Bronchial epithelial cell (primary cell): ENCODE measurements at regions not wholly inside any gene's neighbourhood (a gene's known extent, or its start where the extent isn't known, plus 50 kb on each side); places are given as distances from the start of the nearest gene placed in this dataset.

ENCODE experiments used
- DNase-seq: peaks from one replicate; pipeline ENCODE4 v3.0.0-alpha.2; 2010; ENCODE audit warnings: low read depth
- FAIRE-seq: peaks from 2 replicates; lab custom pipeline; 2011; peaks lifted over from hg19 to GRCh38; lab: Jason Lieb, UNC
- H3K27me3 ChIP-seq: 2 replicates; pipeline ENCODE4 v1.5.1; 2011; ENCODE audit warnings: low read length; ENCODE audit not compliant: control insufficient read depth, insufficient read depth
- H3K36me3 ChIP-seq: 2 replicates; pipeline ENCODE4 v1.5.1; 2011; ENCODE audit warnings: low read length; ENCODE audit not compliant: control insufficient read depth, insufficient read depth
- H3K4me3 ChIP-seq: 2 replicates; pipeline ENCODE4 v1.5.1; 2011; ENCODE audit warnings: mild to moderate bottlenecking, low read depth, low read length, control low read depth
- TF ChIP-seq, protein P1 (sequence below): IDR thresholded peaks from 2 replicates; pipeline ENCODE4 v1.5.1; 2011; ENCODE audit warnings: mild to moderate bottlenecking, moderate library complexity, low read length, control low read depth, inconsistent platforms; ENCODE audit not compliant: insufficient read depth, severe bottlenecking

DNA sequence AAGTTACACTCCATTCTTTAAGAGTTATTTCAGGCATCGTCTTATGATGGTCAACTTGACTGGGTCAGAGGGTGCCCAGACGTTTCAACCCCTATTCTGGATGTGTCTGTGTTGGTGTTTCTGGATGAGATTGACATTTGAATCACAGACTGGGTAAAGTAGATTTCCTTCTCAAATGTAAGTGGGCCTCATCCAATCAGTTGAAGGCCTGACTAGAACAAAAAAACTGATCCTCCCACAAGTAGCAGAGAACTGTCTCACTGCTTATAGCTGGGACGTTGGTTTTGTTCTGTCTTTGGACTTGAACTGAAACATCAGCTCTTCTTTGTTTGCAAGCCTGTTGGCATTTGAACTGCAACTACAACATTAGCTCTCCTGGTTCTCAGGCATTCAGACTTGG, 76.3 kb upstream of the LYZL1 start:
- Histone ChIP-seq H3K36me3 (no peaks in the 10 kb centered on the region), H3K4me3 (no peak overlapping the region), H3K27me3 (no peaks in the 10 kb centered on the region)
- TF ChIP-seq, protein P1, sequence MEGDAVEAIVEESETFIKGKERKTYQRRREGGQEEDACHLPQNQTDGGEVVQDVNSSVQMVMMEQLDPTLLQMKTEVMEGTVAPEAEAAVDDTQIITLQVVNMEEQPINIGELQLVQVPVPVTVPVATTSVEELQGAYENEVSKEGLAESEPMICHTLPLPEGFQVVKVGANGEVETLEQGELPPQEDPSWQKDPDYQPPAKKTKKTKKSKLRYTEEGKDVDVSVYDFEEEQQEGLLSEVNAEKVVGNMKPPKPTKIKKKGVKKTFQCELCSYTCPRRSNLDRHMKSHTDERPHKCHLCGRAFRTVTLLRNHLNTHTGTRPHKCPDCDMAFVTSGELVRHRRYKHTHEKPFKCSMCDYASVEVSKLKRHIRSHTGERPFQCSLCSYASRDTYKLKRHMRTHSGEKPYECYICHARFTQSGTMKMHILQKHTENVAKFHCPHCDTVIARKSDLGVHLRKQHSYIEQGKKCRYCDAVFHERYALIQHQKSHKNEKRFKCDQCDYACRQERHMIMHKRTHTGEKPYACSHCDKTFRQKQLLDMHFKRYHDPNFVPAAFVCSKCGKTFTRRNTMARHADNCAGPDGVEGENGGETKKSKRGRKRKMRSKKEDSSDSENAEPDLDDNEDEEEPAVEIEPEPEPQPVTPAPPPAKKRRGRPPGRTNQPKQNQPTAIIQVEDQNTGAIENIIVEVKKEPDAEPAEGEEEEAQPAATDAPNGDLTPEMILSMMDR, result no peak
- FAIRE-seq, result no peak
- no peak for DNase-seq

DNA sequence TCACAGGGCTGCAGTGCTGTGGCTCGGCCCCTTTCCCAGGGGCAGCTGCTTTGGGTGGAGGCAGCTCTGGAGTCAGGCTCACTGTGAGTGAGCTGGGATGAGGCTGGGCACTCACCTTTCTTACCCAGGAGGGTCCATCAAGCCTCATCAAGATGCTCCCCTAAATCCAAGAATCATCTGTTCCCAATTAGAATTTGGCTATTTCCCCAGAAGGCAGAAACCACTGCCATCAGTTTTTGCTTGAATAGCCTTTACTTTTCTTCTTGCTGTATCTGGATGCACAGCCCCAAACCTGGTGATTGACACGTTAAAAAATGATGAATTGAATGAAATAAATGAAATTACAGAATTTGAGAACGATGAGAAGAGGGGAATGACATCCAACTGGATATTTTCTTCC, 74.3 kb upstream of the LYZL1 start:
- H3K4me3 ChIP-seq, result no peak overlapping the region
- H3K36me3 ChIP-seq, result no peaks in the 10 kb centered on the region
- FAIRE-seq (no peak), DNase-seq (no peak)
- TF ChIP-seq, protein P1, result no peak
- H3K27me3 ChIP-seq, result no peaks in the 10 kb centered on the region

DNA sequence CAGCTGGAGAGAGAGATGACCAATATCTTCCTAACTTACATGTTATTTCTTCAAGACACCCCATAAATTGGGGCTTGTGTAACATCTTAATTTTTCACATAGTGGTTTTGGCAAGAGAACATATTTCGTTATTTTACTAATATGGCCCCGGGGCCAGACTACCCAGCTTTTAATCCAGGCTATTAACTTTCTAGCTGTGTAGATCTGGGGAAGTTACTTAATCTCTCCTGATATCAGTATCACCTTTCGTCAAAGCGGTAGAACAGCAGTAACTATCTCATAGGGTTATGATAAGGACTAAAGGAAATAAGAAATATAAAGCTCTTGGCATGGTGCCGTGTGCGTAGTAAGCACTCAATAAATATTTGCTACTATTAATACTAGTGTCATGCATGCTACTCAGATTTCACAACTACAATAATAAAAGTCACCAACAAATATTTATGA, 71.6 kb upstream of the LYZL1 start:
- TF ChIP-seq, protein P1, result no peak
- H3K27me3 ChIP-seq, result no peaks in the 10 kb centered on the region
- FAIRE-seq (no peak), DNase-seq (no peak)
- H3K4me3 ChIP-seq, result no peak overlapping the region
- H3K36me3 ChIP-seq, result no peaks in the 10 kb centered on the region

DNA sequence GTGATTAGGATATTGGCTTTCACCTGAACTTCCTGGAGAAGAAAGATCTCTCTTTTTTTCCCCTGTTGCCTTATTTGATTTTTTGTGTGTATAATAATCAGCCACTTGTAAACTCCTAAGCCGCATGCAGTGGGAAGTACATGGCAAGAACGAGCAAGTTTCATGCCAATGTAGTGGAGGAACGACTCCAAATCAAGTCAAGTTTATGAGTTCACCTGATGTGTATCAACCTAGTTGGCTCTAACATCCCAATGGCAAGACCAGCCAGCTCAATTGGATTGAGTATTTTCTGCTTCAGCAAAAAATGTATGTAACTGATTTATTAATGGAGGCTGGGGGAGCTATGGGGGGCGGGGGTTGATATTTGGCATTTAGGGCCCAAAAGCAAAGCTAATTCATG, 65.5 kb upstream of the LYZL1 start:
- no peak for FAIRE-seq
- TF ChIP-seq, protein P1, result no peak
- DNase-seq, result no peak
- H3K27me3 ChIP-seq, result no peaks in the 10 kb centered on the region
- H3K4me3 ChIP-seq, result no peak overlapping the region
- no peaks in the 10 kb centered on the region for H3K36me3 ChIP-seq

DNA sequence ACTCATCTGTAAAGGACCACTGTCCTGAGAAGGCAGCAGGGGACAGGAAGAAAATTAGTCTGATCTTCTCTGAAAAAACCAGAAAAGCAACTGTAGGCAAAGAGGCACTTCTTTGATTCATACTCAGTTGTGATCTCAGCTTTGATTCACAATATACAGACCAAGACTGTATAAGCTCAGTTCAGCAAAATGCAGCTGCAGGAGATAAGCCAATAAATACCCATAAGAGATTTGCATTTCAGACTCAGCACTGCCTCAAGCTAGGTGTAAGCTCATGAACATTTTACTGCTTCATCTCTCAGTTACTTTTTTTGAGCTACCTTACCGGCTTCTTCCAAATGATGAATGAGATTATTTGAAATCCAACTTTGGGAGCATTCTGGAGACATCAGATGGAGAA, 64.2 kb upstream of the LYZL1 start:
- H3K27me3 ChIP-seq, result no peaks in the 10 kb centered on the region
- no peak overlapping the region for H3K4me3 ChIP-seq
- no peak for DNase-seq

DNA sequence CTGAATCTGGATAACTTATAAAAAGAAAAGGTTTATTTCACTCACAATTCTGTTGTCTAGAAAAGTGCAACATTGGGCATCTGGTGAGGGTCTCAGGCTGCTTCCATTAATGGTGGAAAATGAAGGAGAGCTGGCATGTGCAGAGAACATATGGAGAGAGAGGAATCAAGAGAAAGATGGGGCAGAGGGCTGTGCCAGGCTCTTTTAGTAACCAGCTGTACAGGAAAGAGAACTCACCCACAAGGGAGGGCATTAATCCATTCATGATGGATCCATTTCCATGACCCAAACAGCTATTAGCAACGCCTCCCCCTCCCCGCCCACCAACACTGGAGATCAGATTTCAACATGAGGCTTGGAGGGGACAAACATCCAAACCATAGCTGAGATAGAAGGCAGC, 61.7 kb upstream of the LYZL1 start:
- TF ChIP-seq, protein P1, result no peak
- no peak overlapping the region for H3K4me3 ChIP-seq
- no peak for DNase-seq
- FAIRE-seq, result no peak
- no peaks in the 10 kb centered on the region for H3K27me3 ChIP-seq
- H3K36me3 ChIP-seq, result no peaks in the 10 kb centered on the region

More for the DNA sequence above, 64.2 kb upstream of the LYZL1 start:
- H3K36me3 ChIP-seq, result no peaks in the 10 kb centered on the region
- no peak for FAIRE-seq
- TF ChIP-seq, protein P1, result no peak
